Hippocampal formation (tissue), 2 donors: ENCODE measurements at regions not wholly inside any gene's neighbourhood (a gene's known extent, or its start where the extent isn't known, plus 50 kb on each side); places are given as distances from the start of the nearest gene placed in this dataset.

Experiments used
- DNase-seq, 2 donors: peaks; one replicate each; lab custom pipeline; 2025; lab: John Stamatoyannopoulos, UW

- no peak for DNase-seq
Measured at GRCh38 chr12:71010143-71010479, 89.6 kb upstream of the PTPRR start.

GRCh38 chr12:71009430-71010142, 89.0 kb upstream of the PTPRR start:
- DNase-seq, result no peak

DNA sequence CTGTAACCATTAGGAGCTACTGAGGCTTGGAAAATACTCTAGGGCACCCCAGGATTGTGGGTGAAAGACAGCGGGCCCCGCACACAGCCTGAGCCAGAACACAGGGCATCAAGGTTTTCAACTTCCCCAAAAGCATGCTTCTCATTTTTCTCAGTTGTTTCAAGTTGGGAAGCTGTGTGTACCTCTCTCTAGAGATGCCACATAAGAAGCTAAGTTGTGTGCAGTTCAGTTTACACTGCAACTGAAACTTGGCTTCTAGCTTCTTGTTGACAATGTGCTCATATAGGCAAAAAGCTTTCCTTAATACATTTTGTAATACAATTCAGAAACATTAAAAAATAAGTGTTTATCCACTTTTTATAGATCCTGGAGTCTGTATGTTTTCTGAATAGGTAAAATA, 88.1 kb upstream of the PTPRR start:
- no peak for DNase-seq

DNA sequence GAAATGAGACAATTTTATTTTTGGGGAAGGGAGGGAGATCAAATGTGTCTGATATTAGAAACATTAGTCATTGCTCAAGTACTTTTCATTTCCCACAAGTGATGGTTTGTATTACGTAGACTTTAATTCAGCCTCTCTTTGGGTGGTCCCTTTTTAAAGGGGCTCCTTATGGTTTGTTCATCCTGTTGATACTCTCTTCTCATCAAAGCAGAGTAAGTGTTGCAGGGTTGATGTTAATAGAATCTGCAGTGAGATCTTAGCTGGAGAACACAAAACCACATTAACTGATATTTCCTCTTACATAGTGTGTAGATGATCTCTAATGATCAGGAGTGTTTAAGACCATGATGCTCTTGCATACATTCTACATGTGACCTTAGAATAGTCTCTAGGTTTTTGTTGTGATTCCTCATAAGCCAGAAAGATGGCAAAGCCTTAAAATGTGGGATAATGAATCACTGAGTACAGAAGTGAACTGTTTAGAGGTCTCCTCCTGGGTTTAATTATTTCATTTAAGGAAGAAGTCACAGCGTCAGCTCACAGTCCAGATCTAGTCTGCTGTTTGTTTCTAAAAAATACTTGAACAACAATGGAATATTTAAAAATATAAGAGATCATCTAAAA, 87.4 kb upstream of the PTPRR start:
- no peak for DNase-seq

GRCh38 chr12:71007020-71007419, 86.5 kb upstream of the PTPRR start:
- no peak for DNase-seq

DNA sequence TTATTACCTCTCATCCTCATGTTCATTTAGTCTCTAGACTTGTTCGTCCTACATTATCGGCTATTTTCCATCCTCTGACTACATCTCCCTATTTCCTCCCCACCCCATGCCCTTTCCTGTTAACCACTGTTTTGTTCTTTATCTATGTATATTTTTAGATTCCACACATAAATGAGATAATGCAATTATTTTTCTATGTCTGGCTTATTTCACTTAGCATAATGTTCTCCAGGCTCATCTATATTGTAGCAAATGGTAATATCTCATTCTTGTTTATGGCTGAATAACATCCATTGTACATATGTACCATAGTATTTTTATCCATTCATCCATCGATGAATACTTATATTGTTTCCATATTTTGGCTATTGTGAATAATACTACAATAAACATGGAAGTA, 84.6 kb upstream of the PTPRR start:
- no peak for DNase-seq

- no peak for DNase-seq
Measured at GRCh38 chr12:71004578-71004977, 84.0 kb upstream of the PTPRR start.

- no peak for DNase-seq
Measured at GRCh38 chr12:71000748-71001147, 80.2 kb upstream of the PTPRR start.

- DNase-seq, result no peak
Measured at GRCh38 chr12:71000255-71000654, 79.7 kb upstream of the PTPRR start.

DNA sequence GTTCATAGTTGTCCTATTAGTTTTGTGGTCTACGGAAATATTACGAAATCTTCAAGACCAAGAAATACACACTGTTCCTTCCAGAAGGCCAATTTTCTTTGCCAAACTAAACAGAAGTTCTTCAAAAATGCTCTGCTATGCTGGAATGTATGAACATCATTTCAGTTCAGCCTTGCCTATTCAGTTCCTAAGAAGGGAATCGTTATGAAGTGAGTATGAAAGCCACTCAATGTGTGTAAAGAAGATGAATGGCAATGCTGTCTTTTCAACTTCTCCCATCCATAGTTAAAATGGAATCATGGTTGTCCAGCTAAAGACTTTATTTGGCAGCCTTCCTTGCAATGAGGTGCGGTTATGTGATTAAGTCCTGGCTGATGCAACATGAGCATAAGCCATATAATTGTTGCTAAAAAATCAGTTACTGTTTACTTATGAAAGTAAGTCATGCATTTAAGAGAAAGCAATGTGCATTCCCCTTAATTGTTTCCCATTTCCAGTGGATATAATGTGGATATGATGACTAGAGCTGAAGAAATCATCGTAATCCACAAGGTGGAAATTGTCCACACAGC, 73.8 kb upstream of the PTPRR start:
- DNase-seq, result no peak

DNA sequence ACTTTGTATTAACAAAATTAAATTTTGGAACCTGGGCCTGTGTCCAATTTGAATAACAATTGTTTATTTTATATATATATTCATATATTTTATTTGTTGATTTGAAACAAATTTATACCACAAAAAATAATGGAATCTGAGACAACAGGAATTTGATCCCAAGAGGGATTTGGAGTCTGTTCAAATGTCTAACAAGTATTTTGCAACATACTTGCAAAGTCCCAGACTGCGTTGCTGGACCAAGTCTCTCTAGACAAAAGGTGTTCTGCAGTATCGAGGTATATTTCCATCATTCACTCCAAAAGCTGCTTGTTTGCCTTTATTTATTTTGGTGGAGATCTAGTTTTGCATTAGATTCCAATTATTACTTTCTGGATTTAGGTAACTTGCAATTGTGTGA, 68.7 kb upstream of the PTPRR start:
- DNase-seq, result no peak

- no peak for DNase-seq
Measured at GRCh38 chr12:70985850-70986249, 65.3 kb upstream of the PTPRR start.

DNA sequence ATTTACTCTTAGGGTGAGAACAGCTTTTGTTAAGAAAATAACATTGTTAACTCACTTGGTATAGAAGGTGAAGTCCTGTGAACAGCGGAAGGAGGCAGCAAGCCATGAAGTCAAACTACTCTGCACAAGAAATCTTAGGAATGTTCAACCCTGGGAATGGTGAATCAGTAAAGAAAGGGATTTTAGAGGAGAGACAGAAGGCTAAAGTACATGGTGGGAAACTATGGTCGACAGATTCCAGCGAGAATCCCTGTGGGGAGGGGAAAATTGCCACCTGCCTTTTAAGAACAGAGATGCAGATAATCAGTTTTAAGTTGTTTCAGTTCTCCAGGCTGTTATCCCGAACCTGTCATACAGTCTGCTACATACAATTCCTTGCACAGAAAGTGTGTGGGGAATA, 63.2 kb upstream of the PTPRR start:
- no peak for DNase-seq

DNA sequence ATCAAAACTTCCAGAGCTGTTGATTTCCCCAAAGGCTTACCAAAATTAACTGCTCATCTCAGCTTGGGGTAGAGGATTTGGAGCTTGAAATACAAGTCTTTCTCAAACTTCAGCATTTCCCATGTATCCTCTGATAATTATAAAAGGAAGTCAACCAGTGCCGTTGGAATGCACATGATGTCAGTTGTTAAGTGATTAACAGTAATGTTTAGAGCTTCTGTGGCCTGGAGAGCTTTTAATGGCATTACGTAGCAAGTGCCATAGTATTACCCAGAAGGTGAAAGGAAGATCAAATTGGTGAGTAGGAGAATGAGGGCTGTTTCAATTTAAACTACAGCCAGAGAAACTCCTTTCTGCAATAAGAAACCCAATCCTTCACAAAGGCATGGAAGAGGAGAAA, 62.5 kb upstream of the PTPRR start:
- no peak for DNase-seq

DNA sequence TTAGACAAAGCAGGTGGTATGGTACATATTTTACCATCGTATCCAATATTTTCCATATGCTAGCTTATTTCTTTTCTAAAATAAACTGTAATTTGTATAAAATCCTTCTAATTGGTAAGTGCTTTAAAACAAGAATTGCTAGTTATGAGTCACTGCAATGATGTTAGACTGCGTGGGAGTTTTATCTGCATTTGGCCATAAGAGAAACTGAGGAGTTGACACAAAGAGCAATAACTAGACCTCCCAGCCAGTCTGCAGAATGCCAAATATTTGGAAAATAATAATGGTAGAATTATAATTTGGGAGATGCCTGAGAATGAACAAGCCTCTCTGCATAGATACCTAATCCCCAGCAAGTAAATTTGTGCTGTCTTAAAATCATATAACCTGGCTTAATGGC, 61.7 kb upstream of the PTPRR start:
- no peak for DNase-seq

- no peak for DNase-seq
Measured at GRCh38 chr12:70971001-70971794, 50.7 kb upstream of the PTPRR start.
